Erythroblast (primary cell): ENCODE measurements at regions not wholly inside any gene's neighbourhood (a gene's known extent, or its start where the extent isn't known, plus 50 kb on each side); places are given as distances from the start of the nearest gene placed in this dataset.

Experiments used
- DNase-seq, 2 experiments: peaks; one replicate each; lab custom pipeline; 2025; lab: John Stamatoyannopoulos, UW
- GATA1 ChIP-seq: IDR thresholded peaks from 2 replicates; pipeline ENCODE4 v1.6.1; 2011; ENCODE audit warnings: low read depth, mild to moderate bottlenecking, control low read depth, low read length, moderate library complexity
- POLR2A ChIP-seq: IDR thresholded peaks from 2 replicates; pipeline ENCODE4 v1.6.1; 2011; ENCODE audit warnings: mild to moderate bottlenecking, low read length

- TF ChIP-seq POLR2A: no peak
- TF ChIP-seq GATA1: no peak
- no peak for DNase-seq
These were observed 155.4 kb upstream of the FAM9B start for GRCh38 chrX:9189286-9189685.

GRCh38 chrX:9191392-9191791 is 157.5 kb upstream of the FAM9B start:
- DNase-seq: no peak
- TF ChIP-seq POLR2A (no peak), GATA1 (no peak)

- TF ChIP-seq POLR2A: no peak
- no peak for DNase-seq
These were observed 161.4 kb upstream of the FAM9B start for GRCh38 chrX:9195199-9195880.

- no peak for TF ChIP-seq POLR2A
- TF ChIP-seq GATA1: no peak
- no peak for DNase-seq
These were observed 163.2 kb upstream of the FAM9B start for GRCh38 chrX:9196961-9197640.

- no peak for DNase-seq
- TF ChIP-seq GATA1 (no peak), POLR2A (no peak)
These were observed 170.6 kb upstream of the FAM9B start for GRCh38 chrX:9204560-9204959.

GRCh38 chrX:9205599-9206223 is 171.8 kb upstream of the FAM9B start:
- DNase-seq: no peak
- TF ChIP-seq POLR2A (no peak), GATA1 (no peak)

- no peak for DNase-seq
- TF ChIP-seq POLR2A (no peak), GATA1 (no peak)
These were observed 173.2 kb upstream of the FAM9B start for GRCh38 chrX:9207142-9207541.

GRCh38 chrX:9211269-9211668 is 177.3 kb upstream of the FAM9B start:
- TF ChIP-seq GATA1: no peak
- no peak for TF ChIP-seq POLR2A
- no peak for DNase-seq

GRCh38 chrX:9221781-9222180 is 187.9 kb upstream of the FAM9B start:
- TF ChIP-seq POLR2A (no peak), GATA1 (no peak)

GRCh38 chrX:9222299-9222698 is 188.4 kb upstream of the FAM9B start:
- no peak for DNase-seq
- TF ChIP-seq GATA1: no peak
- TF ChIP-seq POLR2A: no peak

More at GRCh38 chrX:9221781-9222180, 187.9 kb upstream of the FAM9B start:
- DNase-seq: no peak

- DNase-seq: no peak
- TF ChIP-seq POLR2A (no peak), GATA1 (no peak)
These were observed 193.3 kb upstream of the FAM9B start for GRCh38 chrX:9227276-9227675.

GRCh38 chrX:9231491-9231890 is 197.6 kb upstream of the FAM9B start:
- no peak for TF ChIP-seq POLR2A
- no peak for DNase-seq

- TF ChIP-seq GATA1: no peak
- TF ChIP-seq POLR2A: no peak
- no peak for DNase-seq
These were observed 199.2 kb upstream of the FAM9B start for GRCh38 chrX:9233141-9233540.

- no peak for DNase-seq
- TF ChIP-seq POLR2A: no peak
- TF ChIP-seq GATA1: no peak
These were observed 200.4 kb upstream of the FAM9B start for GRCh38 chrX:9234315-9234714.

GRCh38 chrX:9235722-9236121 is 201.8 kb upstream of the FAM9B start:
- TF ChIP-seq POLR2A: no peak
- no peak for TF ChIP-seq GATA1
- DNase-seq: no peak
